ENCODE measurements at regions not wholly inside any gene's neighbourhood (a gene's known extent, or its start where the extent isn't known, plus 50 kb on each side); places are given as distances from the start of the nearest gene placed in this dataset.

DNA sequence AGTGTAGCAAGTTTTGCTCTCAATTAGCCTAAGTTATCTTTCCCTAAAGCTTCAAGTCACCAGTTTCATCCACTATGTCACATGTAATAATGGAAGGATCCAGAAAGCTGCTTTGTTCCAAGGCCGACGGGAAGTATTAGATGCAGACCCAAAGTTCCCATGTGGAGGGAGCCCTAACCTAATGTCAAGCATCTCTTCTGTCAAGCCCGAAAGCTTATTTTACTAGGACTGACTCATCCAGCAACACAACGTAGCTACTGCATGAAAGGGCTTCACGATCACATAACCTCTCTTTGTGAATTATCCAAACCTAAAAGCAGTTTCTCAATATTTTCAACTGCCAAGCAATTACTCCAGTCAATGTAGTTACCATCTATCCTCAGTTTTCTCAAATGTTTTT is 133.4 kb downstream of the SLC6A15 start:
- Histone ChIP-seq H4K20me1 (ENCODE audit: insufficient read depth, low read length) (no peaks in the 10 kb centered on the region), H3K4me3 (ENCODE audit: low read depth, low read length, poor library complexity, severe bottlenecking) (no peak overlapping the region), H3K4me2 (ENCODE audit: low read length) (no peak overlapping the region), H3K9me2 (ENCODE audit: low read depth, low read length) (no peaks in the 10 kb centered on the region), H3K4me1 (ENCODE audit: insufficient read depth, low read length, severe bottlenecking) (no peaks in the 10 kb centered on the region), H3K27me3 (ENCODE audit: insufficient read depth, low read length) (no peaks in the 10 kb centered on the region), H2AFZ (ENCODE audit: low read length) (no peak overlapping the region), H3K9me3 (ENCODE audit: low read length) (no peaks in the 10 kb centered on the region), H3K36me3 (ENCODE audit: insufficient read depth, low read length) (no peaks in the 10 kb centered on the region), H3F3A (ENCODE audit: insufficient read depth, low read length) (no peaks in the 10 kb centered on the region), H3K27ac (ENCODE audit: low read depth, low read length, poor library complexity, severe bottlenecking) (no peak overlapping the region), H3K9ac (ENCODE audit: low read length) (no peak overlapping the region), H3K79me2 (ENCODE audit: insufficient read depth, low read length) (no peaks in the 10 kb centered on the region)
- TF ChIP-seq, protein P1, sequence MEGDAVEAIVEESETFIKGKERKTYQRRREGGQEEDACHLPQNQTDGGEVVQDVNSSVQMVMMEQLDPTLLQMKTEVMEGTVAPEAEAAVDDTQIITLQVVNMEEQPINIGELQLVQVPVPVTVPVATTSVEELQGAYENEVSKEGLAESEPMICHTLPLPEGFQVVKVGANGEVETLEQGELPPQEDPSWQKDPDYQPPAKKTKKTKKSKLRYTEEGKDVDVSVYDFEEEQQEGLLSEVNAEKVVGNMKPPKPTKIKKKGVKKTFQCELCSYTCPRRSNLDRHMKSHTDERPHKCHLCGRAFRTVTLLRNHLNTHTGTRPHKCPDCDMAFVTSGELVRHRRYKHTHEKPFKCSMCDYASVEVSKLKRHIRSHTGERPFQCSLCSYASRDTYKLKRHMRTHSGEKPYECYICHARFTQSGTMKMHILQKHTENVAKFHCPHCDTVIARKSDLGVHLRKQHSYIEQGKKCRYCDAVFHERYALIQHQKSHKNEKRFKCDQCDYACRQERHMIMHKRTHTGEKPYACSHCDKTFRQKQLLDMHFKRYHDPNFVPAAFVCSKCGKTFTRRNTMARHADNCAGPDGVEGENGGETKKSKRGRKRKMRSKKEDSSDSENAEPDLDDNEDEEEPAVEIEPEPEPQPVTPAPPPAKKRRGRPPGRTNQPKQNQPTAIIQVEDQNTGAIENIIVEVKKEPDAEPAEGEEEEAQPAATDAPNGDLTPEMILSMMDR (IDR thresholded peaks at IDR 0.05; ENCODE audit: low read length) = no peak
- no peak for TF ChIP-seq EZH2 (IDR thresholded peaks at IDR 0.05; ENCODE audit: borderline replicate concordance, low read length)

DNA sequence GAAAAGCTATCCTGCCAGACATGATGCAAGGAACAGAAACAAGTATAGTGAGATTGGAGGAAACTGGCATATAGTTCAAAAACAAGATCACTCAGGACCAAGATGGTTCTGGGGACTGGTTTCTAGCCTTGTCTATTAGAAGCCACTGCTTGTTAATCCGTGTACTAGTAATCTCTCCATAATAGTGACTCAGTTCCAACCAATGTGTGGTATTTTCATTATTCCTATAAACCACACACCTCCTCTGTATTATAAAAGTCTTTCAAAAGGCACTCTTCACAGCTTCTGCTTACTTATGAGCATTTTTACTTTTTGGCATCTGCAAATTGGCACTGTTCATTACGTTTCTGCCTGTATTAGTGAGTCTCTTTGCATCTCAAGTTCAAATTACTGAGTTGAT is 140.3 kb downstream of the SLC6A15 start:
- Histone ChIP-seq H4K20me1 (ENCODE audit: insufficient read depth, low read length) (no peaks in the 10 kb centered on the region), H3K79me2 (ENCODE audit: insufficient read depth, low read length) (no peaks in the 10 kb centered on the region), H3K4me1 (ENCODE audit: insufficient read depth, low read length, severe bottlenecking) (no peaks in the 10 kb centered on the region), H3K4me3 (ENCODE audit: low read depth, low read length, poor library complexity, severe bottlenecking) (no peak overlapping the region), H3K27me3 (ENCODE audit: insufficient read depth, low read length) (no peaks in the 10 kb centered on the region), H3K36me3 (ENCODE audit: insufficient read depth, low read length) (no peaks in the 10 kb centered on the region), H3K9me2 (ENCODE audit: low read depth, low read length) (no peaks in the 10 kb centered on the region), H3F3A (ENCODE audit: insufficient read depth, low read length) (no peaks in the 10 kb centered on the region), H3K9ac (ENCODE audit: low read length) (no peak overlapping the region), H3K9me3 (ENCODE audit: low read length) (no peaks in the 10 kb centered on the region), H3K4me2 (ENCODE audit: low read length) (no peak overlapping the region), H2AFZ (ENCODE audit: low read length) (no peak overlapping the region), H3K27ac (ENCODE audit: low read depth, low read length, poor library complexity, severe bottlenecking) (no peak overlapping the region)
- TF ChIP-seq EZH2 (IDR thresholded peaks at IDR 0.05; ENCODE audit: borderline replicate concordance, low read length) = no peak
- TF ChIP-seq, protein P1 (IDR thresholded peaks at IDR 0.05; ENCODE audit: low read length) = no peak

DNA sequence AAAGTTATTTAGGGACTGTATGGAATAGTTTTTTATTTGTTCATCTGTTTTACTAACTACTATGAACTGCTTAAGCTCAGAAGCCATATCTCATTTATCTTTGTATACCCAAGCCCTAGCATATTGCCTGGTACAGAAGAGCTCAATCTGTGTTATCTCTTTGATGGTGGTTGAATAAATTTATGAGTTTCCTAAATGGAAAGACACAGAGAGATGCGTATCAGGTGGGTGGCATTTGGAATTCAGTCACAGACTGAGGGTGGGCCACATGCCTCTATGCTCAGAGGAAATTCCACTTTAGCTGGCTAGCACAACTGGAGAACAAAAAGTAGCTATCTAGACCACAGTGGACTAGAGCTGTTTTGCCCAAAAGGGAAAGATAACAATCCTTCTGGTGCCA is 145.5 kb downstream of the SLC6A15 start:
- no peaks in the 10 kb centered on the region for H3K9me2 ChIP-seq (ENCODE audit: low read depth, low read length)
- H3K4me3 ChIP-seq (ENCODE audit: low read depth, low read length, poor library complexity, severe bottlenecking) = no peak overlapping the region
- no peaks in the 10 kb centered on the region for H4K20me1 ChIP-seq (ENCODE audit: insufficient read depth, low read length)
- no peak for TF ChIP-seq EZH2 (IDR thresholded peaks at IDR 0.05; ENCODE audit: borderline replicate concordance, low read length)
- TF ChIP-seq, protein P1 (IDR thresholded peaks at IDR 0.05; ENCODE audit: low read length) = no peak
- no peaks in the 10 kb centered on the region for H3F3A ChIP-seq (ENCODE audit: insufficient read depth, low read length)
- no peak overlapping the region for H3K27ac ChIP-seq (ENCODE audit: low read depth, low read length, poor library complexity, severe bottlenecking)
- no peaks in the 10 kb centered on the region for H3K27me3 ChIP-seq (ENCODE audit: insufficient read depth, low read length)
- no peaks in the 10 kb centered on the region for H3K4me1 ChIP-seq (ENCODE audit: insufficient read depth, low read length, severe bottlenecking)
- H2AFZ ChIP-seq (ENCODE audit: low read length) = no peak overlapping the region
- H3K36me3 ChIP-seq (ENCODE audit: insufficient read depth, low read length) = no peaks in the 10 kb centered on the region
- no peaks in the 10 kb centered on the region for H3K9me3 ChIP-seq (ENCODE audit: low read length)
- H3K9ac ChIP-seq (ENCODE audit: low read length) = no peak overlapping the region
- no peaks in the 10 kb centered on the region for H3K79me2 ChIP-seq (ENCODE audit: insufficient read depth, low read length)
- no peak overlapping the region for H3K4me2 ChIP-seq (ENCODE audit: low read length)
